ENCODE measurements at regions not wholly inside any gene's neighbourhood (a gene's known extent, or its start where the extent isn't known, plus 50 kb on each side); places are given as distances from the start of the nearest gene placed in this dataset.

GRCh38 chr3:22900296-22900695 is 302.8 kb upstream of the UBE2E2 start (continued):
- TF ChIP-seq ZNF280D (tag by site-specific recombination; IDR thresholded peaks at IDR 0.05) (no peak), ZEB2 (tag by site-specific recombination; IDR thresholded peaks at IDR 0.05) (no peak), ZNF707 (tag by site-specific recombination; IDR thresholded peaks at IDR 0.05) (no peak), ZNF704 (tag by site-specific recombination; IDR thresholded peaks at IDR 0.05) (no peak), ZSCAN23 (tag by site-specific recombination; IDR thresholded peaks at IDR 0.05) (no peak), ZNF404 (tag by site-specific recombination; IDR thresholded peaks at IDR 0.05) (no peak), ZNF501 (tag by site-specific recombination; IDR thresholded peaks at IDR 0.05) (no peak)

- no peak overlapping the region for H3K4me3 ChIP-seq (ENCODE audit: low read depth, low read length)
- no peaks in the 10 kb centered on the region for H3K9me3 ChIP-seq (ENCODE audit: control insufficient read depth, insufficient read depth, low read depth, low read length)
- no peaks in the 10 kb centered on the region for H3K36me3 ChIP-seq (ENCODE audit: control insufficient read depth in 2 of 2, insufficient read depth in 1 of 2, low read length in 2 of 2)
- H3K27ac ChIP-seq (ENCODE audit: extremely low read depth, low read depth, low read length): no peak overlapping the region
- CTCF ChIA-PET: no interaction called here
- H3K4me1 ChIP-seq (ENCODE audit: control insufficient read depth, insufficient read depth, low read length): no peaks in the 10 kb centered on the region
- TF ChIP-seq WT1 (tag by site-specific recombination; IDR thresholded peaks at IDR 0.05): no peak
- TF ChIP-seq ZNF362 (tag by site-specific recombination; IDR thresholded peaks at IDR 0.05): no peak
- no peak for TF ChIP-seq ZNF423 (tag by site-specific recombination; IDR thresholded peaks at IDR 0.05)
- no peak for TF ChIP-seq ZSCAN16 (tag by site-specific recombination; IDR thresholded peaks at IDR 0.05)
- TF ChIP-seq ZNF426 (tag by site-specific recombination; IDR thresholded peaks at IDR 0.05): no peak
- no peak for TF ChIP-seq ZNF660 (tag by site-specific recombination; IDR thresholded peaks at IDR 0.05)
- TF ChIP-seq ZFP41 (tag by site-specific recombination; IDR thresholded peaks at IDR 0.05; ENCODE audit: borderline replicate concordance): no peak
- TF ChIP-seq ZNF626 (tag by site-specific recombination; IDR thresholded peaks at IDR 0.05): no peak
- no peak for TF ChIP-seq ZNF148 (tag by site-specific recombination; IDR thresholded peaks at IDR 0.05; ENCODE audit: borderline replicate concordance)
- TF ChIP-seq ZNF184 (tag by site-specific recombination; IDR thresholded peaks at IDR 0.05): no peak
- no peak for TF ChIP-seq BCL11A (tag by site-specific recombination; IDR thresholded peaks at IDR 0.05; ENCODE audit: low read depth)
- TF ChIP-seq OSR2 (tag by site-specific recombination; IDR thresholded peaks at IDR 0.05): no peak
- no peak for TF ChIP-seq REST (tag by site-specific recombination; IDR thresholded peaks at IDR 0.05)
- TF ChIP-seq ZNF221 (tag by site-specific recombination; IDR thresholded peaks at IDR 0.05; ENCODE audit: borderline replicate concordance): no peak
- TF ChIP-seq MEIS1 (CRISPR knock-in tag; IDR thresholded peaks at IDR 0.05; ENCODE audit: borderline replicate concordance): no peak
- no peak for TF ChIP-seq ZNF311 (tag by site-specific recombination; IDR thresholded peaks at IDR 0.05; ENCODE audit: borderline replicate concordance)
- TF ChIP-seq ZNF571 (tag by site-specific recombination; IDR thresholded peaks at IDR 0.05): no peak
- TF ChIP-seq ZNF776 (tag by site-specific recombination; IDR thresholded peaks at IDR 0.05; ENCODE audit: borderline replicate concordance): no peak
- POLR2A ChIA-PET: no interaction called here
These were observed 301.4 kb upstream of the UBE2E2 start for GRCh38 chr3:22901684-22902083.

Data from HEK293 (cell line).